Glomerular visceral epithelial cell (primary cell): ENCODE measurements at regions not wholly inside any gene's neighbourhood (a gene's known extent, or its start where the extent isn't known, plus 50 kb on each side); places are given as distances from the start of the nearest gene placed in this dataset.
A peak's percentile ranks its signal among the peaks of the same experiment; 100 is the strongest.

Experiments
- DNase-seq: peaks from one replicate; pipeline ENCODE4 v3.0.0-alpha.2; 2016; ENCODE audit errors: extremely low spot score

DNA sequence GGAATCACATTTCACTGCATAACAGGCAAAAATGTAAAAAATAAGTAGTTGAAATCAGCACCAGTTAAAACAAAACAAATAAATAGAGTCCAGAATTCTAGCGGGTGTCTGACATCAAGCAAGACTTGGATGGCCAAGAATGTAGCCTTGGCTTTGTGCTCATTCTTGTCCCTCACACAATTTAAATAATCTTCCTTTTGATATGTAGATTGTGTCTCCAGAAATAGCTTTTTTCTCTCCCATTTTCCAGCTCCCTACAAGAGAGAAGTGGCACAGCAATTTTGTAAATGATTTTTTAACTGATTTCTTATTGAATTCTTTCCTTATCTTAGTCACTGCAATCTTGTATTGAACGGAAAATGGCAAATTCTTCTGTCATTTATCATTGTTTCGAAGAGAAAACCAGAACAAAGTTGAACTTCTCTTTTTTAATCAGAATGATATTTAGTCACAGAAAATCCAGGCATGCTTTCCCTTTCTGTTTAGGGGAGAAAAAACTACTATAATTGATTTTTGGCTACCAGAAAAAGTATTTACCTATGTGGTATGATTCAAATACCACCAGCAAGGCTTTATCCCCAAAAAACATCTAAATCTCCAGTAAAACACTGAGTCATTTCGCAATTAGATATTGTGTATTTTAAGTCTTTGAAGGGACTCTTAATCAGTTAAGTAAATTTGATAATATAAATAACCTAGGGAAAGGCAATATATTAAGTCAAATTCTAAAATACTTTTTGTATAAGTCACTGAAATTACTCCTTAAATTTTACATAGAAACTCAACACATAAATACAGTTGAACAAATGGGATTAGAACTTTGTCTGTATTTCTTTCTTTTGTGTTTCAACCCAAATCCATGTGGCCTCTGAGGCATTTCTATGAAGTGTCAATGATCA lies 481.7 kb downstream of the GBE1 start:
- DNase-seq = no peak

DNA sequence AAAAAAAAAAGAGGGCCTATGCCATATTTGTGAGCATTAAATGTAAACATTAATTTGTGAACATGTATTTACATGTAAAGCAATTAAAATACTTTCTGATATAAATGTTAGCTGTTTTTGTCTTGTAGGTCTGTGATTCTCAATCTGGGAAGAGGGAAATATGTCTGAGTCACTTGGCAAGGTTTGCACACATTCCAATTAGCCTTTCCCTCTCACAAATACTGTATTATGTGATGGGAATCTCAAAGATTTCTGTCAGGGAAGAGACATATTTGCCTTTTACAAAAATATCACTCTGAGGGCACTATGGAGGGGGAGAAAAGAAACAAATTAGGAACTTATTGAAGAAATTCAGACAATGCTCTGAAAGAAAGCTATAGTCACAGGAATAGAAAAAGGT lies 483.6 kb downstream of the GBE1 start:
- DNase-seq = no peak

DNA sequence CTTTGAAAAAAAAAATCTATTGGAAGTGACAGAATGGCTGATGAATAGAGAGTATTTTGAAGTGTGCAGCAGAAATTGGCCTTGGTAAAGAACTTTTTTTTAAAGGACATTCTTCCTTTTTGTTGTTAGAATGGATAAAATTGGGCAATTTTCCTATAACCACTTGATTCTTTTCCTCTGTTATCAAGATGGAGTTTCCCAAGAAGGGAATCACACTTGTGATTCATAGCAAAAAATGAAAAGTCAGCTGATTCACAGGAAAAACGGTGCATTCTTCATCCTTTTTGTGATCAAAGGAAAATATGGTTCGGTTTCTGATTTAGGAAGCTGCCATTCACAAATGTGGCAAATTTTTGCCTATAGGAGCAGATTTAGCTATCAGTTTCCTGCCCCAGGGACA lies 486.8 kb downstream of the GBE1 start:
- no peak for DNase-seq

DNA sequence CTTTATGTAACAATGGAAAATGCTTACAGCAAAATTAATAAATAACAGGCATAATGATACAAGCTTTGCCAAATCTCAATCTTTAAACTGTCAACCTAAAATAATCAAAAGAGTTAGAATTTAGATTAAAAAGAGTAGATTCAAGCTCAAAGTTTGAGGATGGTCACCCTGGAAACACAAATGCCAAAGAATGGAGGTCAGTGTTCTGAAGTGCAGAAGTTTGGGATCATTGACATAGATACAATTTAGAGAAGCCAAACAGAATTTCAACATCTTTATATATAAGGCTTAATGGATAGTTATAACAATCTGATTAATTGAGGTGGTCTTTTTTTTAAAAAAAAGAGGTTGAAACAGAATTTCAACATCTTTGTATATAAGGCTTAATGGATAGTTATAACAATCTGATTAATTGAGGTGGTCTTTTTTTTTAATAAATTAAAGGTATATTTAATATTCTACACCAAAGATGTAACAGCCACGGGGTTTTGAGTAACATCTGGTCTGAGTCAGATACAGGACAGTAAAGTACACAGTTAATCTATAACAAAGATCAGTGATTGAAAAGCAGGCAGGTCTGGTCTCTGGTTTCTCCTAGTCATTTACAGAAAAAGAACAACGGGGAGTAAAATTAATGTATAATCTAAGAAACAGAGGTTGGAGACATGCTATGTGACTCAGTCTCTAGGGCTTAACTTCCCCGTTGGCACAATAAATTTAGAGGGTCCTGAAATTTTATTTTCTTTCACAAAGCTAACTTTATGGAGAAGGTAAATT lies 490.7 kb downstream of the GBE1 start:
- peak; percentile 60 for DNase-seq

DNA sequence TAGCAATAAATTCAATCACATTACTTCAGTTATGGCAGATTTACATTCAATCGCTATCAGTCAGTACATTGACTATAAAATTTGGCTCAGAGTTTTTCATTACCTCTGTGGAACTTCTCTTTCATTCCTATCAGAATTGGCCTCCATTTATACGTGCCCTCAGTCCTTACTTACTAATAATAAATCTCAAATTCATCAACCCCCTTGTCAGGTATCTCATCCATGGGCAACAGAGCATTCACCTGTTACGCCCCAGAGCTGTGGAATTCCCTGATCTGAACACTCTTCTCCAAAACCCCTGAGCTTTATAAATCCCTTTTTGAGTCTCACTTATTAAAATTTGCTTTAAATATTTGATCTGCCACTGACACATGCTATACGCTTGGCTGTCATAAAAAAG lies 492.9 kb downstream of the GBE1 start:
- peak; percentile 10 for DNase-seq

DNA sequence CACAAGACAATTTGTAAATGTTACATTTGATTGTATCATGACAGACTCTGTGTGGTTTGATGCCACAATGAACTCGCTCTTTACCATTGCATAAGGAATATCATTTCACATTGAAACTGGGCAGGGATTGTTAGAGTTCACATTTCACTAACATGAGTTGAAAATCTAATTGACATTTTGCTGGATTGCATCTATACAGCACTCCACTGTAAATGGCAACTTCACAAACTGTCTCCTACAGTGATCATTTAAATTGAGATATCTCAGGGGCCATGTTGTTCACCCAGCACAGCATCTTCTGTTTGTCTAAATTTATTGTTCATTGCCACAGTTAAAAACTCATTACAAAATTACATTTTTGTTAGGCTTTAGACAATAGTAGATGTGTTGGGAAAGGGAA lies 499.4 kb downstream of the GBE1 start:
- no peak for DNase-seq

DNA sequence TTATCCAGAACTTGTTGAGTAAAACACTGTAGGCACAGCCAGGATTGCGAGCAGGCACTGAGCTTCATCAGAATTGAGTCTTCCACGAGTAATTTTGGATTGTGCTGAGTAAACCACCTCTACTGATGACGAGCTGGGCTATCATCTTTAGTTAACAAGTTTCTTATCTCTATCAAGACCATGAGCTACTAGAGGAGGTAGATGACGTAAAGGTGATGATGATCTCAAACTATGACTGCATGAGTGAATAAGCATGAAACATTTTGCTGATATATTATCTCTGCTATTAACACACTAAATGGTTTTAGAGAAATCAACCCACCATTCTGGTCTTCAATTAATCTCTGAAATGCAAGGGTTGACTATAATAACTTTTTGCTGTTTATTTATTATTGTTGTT lies 506.0 kb downstream of the GBE1 start:
- no peak for DNase-seq

DNA sequence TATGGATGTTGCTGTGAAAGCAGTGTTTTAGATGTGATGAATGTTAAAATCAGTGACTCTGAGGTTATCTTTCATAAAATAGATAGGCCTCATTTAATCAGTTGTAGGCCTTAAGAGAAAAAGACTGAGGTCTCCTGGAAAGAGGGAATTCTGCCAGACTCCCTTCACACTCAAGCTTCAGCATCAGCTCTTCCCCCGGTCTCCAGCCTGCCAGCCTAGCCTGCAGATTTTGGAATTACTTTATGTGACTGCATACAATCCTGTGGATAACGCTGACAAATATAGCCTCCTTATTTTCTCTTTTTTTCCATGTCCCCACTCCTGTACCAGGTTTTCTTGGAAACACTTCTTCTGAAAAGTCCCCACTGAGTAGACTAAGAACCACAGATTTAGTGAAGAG lies 510.3 kb downstream of the GBE1 start:
- DNase-seq = no peak

DNA sequence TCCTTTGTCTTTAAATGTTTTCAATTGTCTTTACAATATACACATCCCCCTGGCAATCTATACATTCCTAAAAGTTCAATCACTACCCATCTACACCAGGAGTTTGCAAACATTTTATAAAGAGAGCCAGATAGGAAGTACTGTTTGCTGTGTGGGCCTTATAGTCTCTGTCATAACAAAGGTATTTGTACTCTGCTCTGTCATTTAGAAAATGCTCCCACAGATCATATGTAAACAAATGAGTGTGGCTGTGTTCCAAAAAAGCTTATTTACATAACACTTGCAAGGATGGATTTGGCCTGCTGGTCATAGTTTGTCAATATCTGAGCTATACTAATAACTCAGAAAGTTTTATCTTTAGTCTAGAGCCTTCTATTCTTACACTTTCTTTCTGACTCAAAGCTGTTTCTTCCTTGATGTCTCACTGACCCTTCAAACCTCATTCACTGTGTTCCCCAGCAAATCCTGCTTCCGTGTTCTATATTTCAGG lies 511.9 kb downstream of the GBE1 start:
- no peak for DNase-seq

DNA sequence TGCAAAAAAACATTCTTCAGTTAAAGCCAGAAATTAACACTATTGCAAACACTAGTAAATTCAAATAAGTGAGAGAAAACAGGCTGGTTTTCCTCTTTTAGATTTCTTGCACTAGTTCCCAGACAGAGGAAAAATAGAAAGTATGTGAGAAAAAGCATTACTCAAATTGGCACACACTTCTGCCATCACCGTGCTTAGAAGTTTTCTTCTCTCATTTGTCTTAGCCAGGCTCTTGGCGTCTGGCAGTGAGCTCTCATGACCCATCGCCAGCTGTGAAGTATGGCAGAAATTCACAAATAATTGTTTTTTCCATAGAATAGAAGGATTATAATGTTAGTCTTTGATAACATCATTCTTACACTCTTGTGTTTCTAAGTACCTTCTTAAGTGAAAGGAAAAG lies 515.9 kb downstream of the GBE1 start:
- DNase-seq = no peak

DNA sequence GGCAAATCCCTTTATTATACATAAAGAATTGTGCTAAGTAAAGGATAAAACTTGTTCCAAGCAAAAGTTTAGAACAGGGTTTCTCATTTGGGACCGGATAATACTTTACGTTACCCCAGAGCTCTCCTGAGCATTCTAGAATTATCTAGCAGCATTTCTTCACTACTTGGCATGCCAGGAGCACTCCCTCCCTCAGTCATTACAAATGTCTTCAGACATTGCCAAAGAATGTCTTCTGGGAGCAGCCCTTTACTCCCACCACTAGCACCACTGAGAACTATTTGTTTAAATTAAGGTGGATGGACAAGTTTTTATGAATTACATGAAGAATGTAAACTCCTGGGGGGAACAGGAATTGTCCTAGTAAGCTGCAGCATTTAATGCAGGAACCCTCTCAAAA lies 516.4 kb downstream of the GBE1 start:
- no peak for DNase-seq

DNA sequence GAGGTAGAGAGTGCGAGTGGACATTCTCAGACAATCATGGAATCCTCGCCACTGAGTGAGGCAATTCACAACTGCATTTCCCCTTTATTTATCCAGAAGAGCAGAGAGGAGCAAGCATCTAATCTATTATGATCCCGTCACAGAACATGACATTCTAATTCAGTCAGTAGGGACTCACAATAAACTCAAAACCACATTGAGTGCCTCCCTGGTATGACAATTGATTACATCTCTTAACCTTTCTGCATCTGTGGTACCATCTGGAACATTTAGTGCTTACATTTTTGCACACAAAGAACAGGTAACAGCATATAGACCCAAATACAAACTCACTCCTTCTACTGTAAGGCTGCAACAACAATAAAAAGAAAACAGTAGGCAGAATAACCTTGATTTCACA lies 517.2 kb downstream of the GBE1 start:
- DNase-seq = no peak

DNA sequence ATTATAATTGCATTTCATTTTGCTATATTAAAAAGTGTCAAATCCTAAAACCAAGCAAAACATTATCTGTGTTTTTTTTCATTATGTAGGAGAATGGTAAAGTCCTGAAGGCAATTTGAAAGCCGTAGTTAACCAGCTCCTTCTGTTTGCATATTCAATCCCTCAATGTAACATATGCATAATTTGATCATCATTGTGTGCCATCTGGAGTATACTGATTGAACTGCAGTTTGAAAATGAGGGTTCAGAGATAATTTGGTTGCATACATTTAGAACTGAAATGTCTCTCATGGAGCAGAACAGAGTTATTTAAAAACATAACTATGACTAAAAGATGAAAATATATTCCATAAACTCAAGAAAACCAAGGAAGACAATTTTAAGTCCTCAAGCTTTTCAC lies 518.6 kb downstream of the GBE1 start:
- peak; percentile 11 for DNase-seq

DNA sequence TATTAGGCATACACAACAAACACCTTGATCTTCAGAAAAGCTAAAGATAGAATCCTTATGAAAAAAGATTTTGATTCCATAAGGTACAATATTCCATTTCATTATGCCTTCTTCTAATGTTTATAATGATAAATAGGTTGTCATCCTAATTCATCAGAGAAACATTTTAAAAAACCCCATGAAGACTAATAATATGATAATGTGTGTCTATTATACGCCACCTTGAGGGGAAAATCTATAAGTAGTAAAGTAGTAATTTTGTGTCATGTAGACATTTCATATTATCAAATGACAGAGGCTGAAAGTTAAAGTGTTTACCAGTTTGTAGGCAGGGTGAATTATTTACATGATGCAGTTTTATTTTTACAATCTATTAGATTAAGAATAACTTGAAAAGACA lies 524.3 kb downstream of the GBE1 start:
- DNase-seq = no peak

DNA sequence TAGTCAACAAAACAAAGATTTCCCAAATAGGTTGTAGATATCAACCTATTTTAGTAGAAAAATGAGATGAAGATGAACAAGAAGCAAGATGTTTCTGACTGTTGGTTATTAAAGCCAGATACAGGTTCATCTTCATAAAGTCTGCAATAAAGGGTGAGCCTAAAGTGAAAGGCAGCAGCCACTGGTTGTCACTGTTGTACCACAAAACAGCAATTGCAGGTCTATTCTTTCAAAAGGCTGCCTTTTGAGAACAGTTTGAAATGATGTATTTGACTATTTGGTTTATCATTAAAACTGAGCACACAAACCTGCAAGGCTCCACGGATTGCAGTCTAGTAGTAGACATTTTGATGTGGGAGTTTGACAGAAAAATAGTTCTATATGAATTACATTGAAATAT lies 543.4 kb downstream of the GBE1 start:
- peak; percentile 37 for DNase-seq

DNA sequence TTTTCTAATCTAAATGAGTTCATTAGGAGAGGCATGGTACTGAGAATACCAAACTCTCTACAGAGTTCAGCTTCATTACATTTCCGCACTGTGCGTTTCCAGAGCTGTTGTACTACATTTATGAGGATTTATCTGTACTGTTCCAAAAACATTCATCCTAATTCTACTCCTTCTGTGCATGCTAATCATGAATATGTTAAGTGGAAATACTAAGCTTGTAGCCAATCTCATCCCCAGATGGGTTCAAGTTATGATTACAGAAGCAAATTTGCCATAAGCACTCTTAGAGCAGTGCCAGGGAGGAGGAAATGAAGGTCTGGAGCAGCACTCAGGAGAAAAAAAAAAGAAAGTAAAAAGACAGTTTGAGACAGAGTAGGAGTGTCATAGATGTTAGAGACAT lies 544.3 kb downstream of the GBE1 start:
- DNase-seq = no peak

DNA sequence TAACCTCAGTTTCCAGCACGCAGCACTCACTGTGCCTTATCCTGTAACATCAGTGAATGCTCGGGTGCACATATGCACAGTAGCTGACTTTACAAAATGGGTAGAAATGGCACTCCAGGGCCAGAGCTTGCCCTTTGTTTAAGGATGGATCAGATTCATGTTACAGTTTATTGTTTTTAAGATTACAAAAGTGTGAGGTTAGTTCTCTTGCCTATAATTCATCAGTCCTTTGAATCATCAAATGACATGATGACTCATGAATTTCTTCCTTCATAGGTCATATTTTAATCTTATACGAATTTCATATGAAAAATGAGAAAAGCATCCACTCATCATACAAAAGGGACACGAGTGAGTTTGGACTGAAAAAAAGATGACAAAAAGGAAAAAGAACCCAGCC lies 545.3 kb downstream of the GBE1 start:
- DNase-seq = peak; percentile 12

DNA sequence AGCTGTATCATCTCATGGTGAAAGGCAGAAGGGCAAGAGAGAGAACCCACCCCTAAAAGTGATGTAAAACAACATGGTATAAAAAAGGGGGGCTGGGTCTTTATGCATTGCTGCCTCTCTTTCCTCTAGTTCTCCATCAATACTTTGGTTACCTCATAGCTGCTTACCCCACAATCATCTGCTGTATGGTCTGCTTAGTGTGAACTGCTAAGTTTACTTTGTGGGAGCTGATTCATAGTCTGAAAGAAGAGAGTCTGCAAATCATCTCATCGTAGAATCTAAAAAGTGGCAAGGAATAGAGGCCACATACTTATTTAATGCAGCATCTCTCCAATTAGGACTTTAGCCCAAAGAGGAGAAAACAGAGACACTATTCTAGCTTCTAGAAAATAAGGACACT lies 546.8 kb downstream of the GBE1 start:
- DNase-seq = no peak

DNA sequence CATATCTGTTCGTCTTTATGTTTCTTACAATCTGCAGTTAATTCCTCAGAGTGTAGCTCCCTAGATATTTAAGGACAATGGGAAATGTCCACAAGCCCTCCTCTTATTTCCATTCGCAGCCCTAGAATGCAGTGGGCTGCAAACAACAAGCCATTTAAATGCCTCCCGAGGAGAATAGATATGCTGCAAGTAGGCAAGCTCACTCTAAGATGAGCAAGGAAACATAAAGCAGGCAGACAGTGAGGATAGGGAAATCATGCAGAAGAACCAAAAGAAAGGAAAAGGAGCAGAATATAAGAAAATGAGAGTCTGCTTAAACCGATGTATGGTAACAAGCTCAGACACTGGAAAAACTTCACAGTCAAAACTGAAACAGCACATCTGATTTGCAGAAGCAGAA lies 561.9 kb downstream of the GBE1 start:
- no peak for DNase-seq

DNA sequence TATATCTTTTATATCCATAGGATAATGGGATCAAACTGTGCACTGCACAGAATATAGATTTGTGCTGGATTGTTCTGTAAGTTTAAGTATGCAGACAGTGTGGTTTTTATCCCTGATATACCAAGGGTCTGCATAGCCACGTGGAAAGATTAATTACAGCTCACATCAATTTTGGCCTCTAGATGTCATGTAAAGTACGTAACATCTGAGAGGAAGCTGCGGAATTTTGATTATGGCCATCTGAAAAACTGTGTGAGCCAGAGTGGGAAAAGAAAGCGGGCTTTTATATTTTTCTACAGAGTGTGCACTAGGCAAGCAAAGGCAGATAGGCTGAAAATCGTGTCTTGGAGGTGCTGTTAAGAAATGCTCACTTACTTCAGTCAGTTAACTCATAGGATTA lies 562.7 kb downstream of the GBE1 start:
- no peak for DNase-seq

DNA sequence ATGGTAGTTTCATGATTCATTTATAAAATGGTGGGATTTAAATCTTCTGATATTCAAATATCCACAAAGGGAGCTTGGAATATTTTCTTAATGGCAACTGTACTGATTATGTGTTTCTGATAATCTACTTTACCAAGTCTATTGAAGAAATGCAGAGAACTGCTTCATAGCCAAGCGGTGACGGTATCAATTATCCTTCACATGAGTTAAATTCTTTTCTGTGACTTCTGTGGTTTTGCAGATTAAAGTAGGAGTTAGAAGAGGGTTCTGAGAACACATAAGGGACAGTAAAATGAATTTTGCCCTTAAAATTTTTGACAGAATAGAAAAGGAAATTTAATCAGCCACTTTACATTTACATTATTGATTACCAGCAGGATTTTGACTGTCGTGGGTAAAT lies 563.2 kb downstream of the GBE1 start:
- no peak for DNase-seq

DNA sequence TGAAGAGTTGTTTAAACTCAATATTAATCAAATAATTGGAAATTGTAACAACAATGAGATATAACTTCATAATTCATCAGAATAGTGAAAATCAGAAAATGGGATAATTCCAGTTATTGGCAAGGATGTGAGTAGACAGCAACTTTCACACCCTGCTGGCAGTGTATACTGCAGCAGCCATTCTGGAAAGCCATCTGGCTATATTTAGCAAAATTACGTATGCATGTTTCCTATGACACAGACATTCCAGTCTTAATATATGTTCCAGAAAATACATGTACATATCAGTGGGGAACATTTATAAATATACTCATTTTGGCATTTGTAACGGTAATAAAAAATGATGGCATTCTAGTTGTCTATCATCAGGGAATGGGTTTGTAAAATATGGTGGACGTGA lies 564.1 kb downstream of the GBE1 start:
- no peak for DNase-seq

DNA sequence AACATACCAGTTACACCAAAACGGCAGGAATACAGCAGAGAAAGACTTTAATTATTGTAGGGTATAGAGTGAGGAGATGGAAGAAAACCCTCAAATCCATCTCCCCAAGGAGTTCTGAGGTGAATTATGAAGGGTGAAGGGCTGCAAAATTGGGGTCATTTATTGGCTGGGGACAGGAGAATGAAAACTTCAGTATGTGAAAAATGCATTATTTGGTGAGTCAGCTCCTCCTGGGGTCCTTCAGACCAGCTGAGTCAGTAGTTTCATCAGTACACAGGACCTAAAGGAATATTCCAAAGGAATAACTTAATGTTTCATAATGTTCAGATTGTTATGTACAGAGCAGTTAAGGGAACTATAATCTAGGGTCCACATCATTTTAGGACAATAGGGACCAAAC lies 566.0 kb downstream of the GBE1 start:
- no peak for DNase-seq
